HG03159 (cell line): ENCODE measurements at regions not wholly inside any gene's neighbourhood (a gene's known extent, or its start where the extent isn't known, plus 50 kb on each side); places are given as distances from the start of the nearest gene placed in this dataset.
"Not testable (repeated sequence)": the region's sequence is repeated elsewhere in the genome, so short reads cannot be mapped to it uniquely, and the experiment has no call there.

Experiments used
- ATAC-seq: cut with Tn5 transposase; IDR thresholded peaks from one replicate; pipeline ENCODE4 v1.9.1; 2021; ENCODE audit warnings: mild to moderate bottlenecking, moderate library complexity; ENCODE audit not compliant: unreplicated experiment

DNA sequence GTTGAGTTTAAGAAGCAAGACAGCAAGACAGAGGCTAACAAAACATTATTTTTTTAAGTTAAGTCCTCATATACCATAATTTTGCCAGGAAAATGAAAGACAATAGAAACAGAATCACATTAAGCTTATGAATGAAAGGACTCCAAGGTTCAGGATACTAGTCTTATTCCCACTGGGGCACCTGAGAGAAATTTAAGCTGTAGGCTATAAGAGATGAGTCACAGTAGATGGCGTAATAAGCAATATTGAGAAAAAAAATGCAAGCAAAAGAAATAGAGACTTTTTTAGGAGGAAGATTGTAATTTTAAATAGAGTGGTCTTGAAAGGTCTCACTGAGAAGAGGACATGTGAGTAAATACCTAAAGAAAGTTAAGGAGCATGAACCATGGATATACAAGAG, 57.1 kb upstream of the KIF2B start:
- no peak for ATAC-seq

DNA sequence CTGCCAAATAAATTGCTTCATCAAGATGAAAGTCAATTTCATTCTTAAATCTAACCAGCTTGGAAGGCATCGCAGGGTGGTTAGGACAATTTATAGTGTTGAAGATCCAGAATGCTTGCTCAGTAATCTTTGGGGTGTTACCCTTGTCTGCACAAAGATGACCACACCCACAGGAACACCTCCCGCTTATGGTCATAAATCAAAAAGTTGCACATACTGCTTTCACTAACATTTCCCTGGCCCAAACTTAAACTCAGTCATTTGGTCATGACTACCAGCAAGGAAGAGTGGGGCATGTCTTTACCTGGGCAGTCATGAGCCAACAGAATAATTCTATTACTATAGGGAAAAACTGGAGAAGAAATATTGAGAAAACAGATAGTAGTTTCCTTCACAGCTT, 57.6 kb upstream of the KIF2B start:
- ATAC-seq = no peak

DNA sequence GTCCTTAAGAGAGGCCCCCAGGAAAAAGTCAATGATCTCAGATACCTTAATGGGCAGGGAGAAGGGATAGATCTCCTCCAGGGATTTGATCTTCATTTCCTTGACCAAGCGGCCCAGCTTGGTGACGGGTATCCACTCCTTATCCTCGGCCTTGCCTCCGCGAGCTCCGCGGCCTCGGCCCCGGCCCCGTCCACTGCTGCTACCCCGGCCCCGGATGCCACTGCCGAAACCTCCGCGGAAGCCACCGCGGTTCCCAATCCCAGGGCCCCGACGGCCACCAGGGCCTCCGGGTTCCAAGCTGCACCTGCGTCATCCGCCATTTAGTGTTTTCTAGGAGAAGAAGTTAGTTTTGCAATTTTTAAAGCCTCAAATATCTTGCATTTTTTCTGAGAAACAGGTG, 65.2 kb upstream of the KIF2B start:
- no peak for ATAC-seq

DNA sequence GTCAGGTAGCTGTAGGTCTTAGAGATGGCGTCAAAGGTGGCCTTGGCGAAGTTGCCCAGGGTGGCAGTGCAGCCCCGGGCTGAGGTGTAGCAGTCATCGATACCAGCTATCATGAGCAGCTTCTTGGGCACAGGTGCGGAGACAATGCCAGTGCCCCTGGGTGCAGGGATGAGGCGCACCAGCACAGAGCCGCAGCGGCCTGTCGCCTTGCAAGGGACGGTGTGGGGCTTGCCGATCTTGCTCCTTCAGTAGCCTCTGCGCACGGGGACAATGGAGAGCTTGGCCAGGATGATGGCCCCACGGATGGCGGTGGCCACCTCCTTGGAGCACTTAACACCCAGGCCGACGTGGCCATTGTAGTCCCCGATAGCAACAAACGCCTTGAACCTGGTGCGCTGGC, 65.6 kb upstream of the KIF2B start:
- not testable (repeated sequence) for ATAC-seq

DNA sequence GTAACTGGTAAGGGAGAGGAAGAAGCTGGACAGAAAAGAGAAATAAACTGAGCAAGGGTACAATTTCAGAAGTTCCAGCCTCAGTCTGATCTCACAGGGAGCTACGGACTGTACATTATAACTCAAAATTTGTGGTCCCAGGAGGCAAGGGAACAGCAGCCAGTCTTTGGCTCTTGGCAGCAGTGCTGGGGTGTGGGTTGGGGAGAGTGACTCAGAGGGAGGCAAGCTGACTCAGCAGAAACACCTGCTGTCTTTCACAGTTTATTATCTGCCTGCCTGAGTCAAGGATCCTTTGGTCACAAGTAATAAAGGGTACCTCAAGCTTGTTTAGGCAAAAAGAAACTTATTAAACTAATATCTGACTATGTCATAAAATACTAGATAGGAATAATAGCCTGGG, 73.5 kb upstream of the KIF2B start:
- ATAC-seq = no peak

DNA sequence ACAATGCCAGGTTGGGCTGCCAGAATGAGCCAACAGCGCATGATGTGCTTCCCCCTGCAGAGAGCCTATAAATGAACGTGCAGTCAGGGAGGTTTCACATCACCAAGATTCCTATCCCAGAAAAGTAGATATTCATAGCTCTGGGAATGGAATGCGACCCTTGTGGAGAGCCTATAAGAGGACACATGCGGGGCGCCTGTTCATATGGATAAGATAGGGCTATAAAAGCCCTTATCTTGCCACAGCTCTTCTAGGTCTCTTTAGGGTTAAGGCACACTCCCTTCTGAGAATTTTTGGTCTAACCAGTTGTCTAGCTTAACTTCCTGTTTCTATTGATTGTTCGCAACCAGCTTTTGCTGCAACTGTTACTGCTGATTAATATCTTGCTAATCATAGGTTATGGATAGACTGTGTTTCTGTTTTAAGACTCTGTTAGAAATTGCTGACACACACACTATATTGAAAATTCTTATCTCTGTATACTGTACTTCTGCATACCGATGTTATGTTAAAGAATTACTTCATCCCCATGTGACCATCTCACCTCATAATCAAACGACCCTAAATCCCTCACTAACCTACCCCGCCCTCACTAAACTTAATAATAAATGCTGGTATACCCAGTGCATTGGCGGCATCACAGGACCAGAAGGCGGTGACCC, 74.4 kb upstream of the KIF2B start:
- not testable (repeated sequence) for ATAC-seq

DNA sequence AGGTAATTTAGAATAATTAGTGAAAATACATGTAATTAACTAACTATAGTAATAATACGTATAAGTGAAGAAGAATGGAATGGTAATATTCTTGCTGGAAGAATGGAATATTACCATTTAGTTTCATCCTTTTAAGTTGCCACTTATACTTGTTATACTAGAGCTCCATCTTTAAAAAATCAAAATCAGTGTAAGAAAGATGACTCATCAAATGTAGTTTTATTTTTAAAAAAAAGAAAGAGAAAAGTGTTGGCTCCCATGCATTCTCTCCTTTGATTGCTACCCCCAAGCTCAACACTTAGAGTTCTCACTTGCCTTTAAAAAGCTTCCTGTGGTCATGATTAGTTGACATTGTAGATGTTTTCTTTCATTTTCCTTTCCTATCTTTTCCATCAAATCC, 82.4 kb upstream of the KIF2B start:
- ATAC-seq = no peak

DNA sequence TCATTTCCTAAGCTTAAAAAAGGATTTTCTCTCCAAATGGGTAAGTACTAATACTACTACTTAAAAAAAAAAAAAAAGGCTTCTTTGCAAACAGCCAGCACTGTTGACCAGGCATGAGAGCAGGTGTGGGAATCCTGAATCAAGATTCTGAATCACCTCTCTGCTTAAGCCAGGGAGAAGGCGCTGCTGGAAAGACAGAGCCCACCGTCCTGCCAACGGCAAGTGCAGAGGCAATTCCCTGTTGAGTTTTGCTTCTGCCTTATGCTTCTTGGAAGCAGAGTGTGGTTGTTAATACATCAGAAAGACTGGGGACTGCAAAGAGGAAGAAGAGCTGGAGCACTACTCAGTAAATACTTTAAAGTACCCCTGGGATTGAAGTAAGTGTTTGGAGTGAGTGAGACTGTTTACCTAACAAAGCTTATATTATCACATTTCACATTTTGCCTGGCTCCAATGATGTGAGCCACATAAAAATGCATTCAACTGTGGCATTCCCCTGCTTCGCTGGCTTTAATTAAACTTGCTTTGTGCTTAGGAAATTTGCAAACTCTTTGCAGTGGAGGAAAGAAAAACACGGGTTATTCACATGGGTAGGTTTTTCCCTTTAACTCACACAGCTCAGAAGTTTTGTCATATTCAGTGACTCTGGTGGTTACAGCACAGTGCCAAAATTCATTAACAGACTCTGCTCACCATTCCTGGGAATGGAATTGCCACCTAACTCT, 86.0 kb upstream of the KIF2B start:
- no peak for ATAC-seq

DNA sequence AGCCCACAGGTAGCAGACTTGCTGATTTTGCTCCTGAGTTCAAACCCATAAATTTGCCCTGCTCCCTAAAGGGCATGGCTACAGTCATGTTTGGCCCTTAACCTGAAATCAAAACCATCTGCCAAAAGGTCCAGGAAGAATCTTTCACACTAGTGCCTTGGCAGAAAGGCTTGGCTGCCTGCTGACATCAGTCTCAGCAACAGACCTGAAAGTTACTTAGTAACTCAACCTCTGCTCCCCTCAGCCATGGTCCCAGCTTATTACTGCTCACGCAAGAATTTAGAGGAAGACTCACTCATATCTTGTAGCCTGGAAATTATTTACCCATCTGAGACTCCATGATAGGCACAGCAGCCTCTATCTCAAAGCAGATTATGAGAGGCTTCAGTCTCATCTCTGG, 98.0 kb upstream of the KIF2B start:
- ATAC-seq = no peak

DNA sequence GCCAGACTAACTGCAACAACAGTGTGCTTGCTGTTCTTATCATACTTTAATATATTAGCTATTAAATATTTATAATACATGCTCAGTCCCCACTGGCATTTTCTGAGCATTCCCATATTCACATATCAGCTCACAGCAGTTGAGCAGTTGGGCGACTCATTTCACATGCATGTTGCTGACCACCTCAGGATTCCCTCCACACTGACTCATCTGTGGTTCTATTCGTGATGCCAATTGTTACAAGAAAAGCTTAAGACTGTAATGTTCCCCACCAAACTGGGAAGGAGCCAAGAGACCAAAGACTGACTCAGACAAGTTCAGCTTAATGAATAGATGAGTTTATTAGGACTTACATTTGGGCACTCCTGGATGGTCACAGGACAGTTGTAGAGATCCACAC, 100.3 kb upstream of the KIF2B start:
- no peak for ATAC-seq

DNA sequence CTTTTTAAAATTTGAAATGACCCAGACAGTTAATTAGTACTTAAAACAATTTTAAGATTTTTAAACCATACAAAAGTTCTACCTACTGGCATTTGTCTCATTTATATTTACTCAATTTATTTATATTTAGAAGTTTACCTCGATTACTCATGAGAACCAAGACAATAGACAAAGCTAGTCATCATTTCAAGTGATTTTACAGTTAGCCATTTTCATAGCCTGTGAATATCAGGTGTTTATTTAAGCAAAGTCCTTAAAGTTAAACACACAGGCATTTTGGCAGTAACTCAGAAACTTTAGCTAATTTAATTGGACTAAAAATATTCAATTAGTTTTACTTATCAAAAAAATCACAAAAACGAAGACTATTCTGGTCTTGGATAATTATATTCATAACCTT, 101.6 kb upstream of the KIF2B start:
- no peak for ATAC-seq

DNA sequence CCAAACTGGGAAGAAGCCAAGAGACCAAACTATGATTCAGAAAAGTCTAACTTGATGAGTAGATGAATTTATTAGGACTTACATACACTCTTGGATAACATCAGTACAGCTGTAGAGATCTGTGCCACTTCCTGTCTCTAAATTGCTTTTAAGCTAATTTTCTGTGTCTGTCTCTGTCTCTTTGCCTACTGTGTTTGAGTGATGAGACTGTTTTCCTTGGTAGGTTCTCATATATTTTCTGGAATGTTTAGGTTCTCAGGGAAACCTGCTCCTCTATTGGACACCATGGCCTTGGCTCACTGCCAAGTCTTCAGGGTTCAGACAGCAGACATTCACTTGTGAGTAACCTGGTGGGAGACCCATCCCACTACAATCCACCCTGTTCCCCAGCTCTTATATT, 103.5 kb upstream of the KIF2B start:
- ATAC-seq = no peak

DNA sequence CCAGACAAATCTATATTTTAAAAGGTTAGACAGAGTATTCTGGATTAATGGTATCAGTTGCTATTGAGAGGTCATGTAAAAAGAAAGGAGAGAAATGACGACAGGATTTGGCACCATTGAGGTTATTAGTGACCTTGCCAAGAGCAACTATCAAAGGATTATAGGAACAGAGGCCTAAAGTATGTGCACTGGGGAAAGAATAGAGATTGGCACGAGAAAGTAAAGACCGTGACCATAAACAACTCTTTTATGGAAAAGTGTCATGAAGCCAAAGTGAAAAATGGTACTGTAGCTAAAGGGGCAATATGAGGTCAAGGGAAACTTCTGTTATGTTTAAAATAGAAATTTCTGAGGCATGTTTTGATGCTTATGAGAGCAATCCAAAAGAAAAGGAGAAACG, 115.2 kb upstream of the KIF2B start:
- ATAC-seq = no peak

DNA sequence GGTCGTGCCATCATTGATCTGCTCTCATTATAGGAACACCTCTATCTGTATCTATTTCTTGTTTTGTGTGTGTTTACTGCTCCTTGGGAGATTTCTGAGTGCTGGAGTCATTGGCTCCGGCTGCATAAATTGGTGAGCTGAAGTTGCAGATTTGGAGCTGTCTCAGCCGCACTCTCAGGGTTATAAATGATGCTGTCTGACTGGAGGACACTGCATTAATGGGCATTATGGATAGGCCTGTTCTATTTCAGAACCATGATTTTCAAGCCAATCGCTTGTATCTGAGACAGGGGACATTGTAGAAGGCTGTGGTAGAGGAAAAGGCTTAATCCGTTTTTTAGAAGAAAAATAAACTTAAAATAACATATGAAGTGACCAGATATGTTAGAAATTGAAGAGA, 126.4 kb upstream of the KIF2B start:
- no peak for ATAC-seq

DNA sequence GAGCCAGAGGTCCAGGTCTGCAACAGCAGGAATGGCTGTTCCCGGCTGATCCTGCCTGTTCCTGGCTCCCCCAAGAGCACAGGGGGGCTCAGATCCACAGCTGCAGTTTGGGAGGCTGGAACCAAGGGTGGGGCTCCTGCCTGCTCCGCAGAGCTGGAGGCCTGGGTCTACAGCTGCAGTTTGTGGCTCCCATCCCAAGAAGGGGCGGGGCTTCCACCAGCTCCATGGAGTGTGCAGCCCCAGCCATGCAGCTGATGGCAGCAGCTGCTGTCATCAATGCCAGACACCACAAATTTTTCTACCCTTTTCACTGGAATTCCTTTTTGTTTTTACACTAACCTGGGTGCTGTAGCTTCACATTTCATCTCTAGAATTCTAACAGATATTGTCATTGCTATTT, 135.4 kb upstream of the KIF2B start:
- no peak for ATAC-seq

DNA sequence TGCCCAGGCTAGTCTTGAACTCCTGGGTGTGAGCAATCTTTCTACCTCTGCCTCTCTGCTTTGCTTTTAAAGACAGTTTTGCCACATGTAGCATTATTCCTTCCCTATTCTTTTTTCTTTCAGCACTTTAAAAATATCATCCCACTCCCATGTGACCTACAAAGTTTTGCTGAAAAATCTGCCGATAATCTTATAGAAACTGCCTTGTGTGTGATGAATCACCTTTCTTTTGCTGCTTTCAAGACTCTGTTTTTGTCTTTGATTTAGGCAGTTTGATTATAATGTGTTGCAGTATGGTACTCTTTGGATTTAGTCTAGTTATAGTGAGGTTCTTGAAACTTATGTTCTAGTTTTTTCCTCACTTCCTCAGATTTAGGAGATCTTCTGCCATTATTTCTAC, 142.0 kb upstream of the KIF2B start:
- ATAC-seq = no peak

DNA sequence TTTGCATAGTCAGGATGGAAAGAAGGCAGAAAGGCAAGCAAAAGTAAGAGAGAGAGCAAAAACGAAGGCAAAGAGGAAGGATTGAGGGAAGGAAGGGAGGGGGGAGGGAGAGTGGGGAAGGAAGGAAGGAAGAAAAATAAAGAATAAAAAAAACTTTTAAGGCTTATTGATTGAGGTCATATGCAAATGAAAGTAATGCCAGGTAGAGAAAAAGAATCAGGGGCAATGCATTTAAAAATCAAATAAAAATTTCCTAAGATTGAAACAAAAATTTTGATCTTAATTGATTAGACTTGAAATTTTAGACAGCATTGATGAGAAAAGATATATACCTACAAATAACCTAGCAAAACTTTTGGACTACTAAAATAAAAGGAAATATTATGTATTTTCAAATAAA, 153.9 kb upstream of the KIF2B start:
- ATAC-seq = no peak

DNA sequence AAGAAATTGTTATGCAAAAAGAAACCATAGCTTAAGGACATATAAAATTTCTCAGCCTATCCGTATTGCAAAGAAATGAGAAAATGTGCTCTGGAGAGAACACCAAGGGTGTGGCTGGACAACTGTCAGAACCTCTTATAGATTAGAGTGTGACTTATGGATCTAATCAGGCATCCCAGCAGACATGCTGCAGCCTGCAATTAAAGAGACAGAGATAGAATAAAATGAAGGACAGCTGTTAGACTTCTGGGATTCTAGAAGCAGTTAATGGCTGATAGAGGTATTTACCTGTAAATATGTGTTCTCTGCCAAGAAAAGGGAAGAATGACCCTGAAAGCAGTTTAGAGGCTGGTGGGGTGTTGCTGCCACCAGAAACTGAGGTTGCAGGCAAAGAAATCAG, 160.1 kb upstream of the KIF2B start:
- ATAC-seq = no peak

DNA sequence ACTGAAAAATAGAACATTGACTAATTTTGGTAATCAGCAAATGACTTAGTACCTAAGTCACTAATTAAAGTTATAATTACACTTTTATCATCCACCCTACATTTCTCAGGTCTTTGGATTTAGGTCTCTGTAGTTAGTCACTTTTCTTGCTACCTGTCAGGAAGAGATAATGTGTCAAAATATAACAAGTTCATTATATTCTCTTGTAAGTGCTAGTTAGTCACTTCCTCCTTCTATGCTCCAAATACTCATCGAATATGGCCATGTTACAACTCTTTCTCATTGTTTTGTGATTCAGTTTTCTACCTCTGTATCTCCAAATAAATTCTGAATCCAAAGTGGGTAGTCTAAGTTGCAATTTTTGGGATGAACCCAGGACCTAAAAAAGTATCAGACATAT, 163.5 kb upstream of the KIF2B start:
- no peak for ATAC-seq

DNA sequence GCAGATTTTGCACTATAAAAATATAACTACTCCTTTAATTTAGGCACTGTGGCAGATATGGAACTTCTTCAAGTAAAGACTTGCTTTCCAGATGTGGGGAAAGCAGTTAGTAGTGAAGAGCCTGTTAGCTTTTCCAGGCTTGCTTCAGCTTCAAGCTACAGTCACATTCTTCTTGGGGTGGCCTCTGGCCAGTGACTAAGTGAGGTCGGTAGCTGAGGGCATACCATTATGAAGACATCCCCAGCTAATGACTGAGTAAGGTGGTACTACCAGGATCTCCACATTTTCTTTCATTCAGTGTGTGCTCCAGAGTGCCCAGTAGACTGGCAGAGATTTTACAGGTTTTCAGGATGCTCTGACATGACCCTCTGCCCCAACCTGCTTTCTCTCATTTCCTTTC, 167.1 kb upstream of the KIF2B start:
- no peak for ATAC-seq

DNA sequence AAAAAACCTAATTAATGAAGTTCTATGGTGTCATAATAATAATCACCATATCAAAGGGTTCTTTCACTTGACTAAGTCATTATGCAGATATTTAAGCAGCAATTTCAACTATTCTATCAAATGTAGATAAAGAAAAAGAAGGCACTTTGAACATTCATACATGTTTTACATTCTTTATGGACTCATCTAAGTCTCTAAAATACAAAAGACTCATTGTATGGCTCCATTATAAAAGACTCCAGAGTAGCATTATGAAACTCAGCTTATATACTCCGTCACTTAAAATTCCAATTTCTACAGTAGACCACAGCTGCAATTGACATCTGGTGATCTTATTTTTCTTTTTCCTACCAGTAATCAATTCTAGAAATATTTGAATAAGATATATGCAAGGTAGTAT, 173.5 kb upstream of the KIF2B start:
- ATAC-seq = no peak

DNA sequence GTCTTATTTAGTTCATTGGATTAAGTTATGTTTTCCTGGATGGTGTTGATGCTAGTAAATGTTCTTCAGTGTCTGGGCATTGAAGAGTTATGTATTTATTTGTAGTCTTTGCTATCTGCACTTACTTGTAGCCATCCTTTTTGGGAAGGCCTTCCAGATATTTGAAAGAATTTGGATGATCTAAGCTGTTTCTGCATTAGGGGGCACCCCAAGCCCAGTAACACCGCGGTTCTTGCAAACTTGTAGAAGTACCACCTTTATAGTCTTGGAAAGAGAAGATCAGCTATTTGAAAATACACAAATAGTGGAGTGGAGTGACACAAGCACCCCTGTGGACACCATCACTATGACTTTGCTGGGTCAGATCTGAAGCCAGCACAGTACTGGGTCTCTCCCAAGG, 175.9 kb upstream of the KIF2B start:
- no peak for ATAC-seq

DNA sequence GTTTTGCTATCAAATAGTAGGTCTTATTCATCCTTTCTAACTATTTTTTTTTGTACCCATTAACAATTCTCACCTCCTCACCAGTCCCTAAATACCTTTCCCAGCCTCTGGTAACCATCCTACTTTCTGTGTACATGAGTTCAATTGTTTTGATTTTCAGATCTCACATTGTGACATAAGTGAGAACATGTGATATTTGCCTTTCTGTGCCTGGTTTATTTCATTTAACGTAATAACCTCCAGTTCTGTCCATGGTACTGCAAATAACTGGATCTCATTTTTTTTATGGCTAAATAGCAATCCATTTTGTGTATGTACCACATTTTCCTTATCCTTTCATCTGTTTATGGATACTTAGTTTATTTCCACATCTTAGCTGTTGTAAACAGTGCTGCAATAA, 181.9 kb upstream of the KIF2B start:
- no peak for ATAC-seq
